Hematopoietic multipotent progenitor cell treated with erythropoietin and hydrocortisone succinate and interleukin-3 and kit ligand, for 17 days (in vitro differentiated cells): ENCODE measurements at regions not wholly inside any gene's neighbourhood (a gene's known extent, or its start where the extent isn't known, plus 50 kb on each side); places are given as distances from the start of the nearest gene placed in this dataset.
"Not testable (repeated sequence)": the region's sequence is repeated elsewhere in the genome, so short reads cannot be mapped to it uniquely, and the experiment has no call there.

Experiments used
- DNase-seq: peaks from one replicate; pipeline ENCODE4 v3.0.0-alpha.2; 2015; ENCODE audit warnings: low spot score

GRCh38 chr12:11446372-11446771, 51.0 kb upstream of the PRB2 start:
- DNase-seq = no peak

DNA sequence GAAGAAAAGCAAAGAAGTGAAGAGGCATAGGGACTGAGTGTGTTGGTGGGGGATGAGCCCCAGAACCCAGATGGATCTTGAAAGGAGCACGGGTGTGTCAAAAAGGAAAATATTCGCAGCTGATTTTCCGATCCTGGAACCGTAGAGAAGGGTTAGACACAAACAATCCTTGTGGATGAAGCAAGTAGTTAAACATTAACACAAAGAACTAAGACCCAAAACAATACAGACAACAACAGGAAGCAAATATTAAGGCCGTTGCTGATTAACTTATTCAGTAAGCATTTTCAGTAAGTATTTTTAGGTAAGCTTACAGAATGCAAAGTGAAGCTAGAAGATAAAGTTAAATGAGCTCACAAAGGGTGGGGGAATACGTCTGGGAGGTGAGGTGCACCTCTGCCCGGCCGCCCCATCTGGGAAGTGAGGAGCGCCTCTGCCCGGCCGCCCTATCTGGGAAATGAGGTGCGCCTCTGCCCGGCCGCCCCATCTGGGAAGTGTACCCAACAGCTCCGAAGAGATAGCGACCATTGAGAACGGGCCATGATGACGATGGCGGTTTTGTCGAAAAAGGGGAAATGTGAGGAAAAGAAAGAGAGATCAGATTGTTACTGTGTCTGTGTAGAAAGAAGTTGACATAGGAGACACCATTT, 62.8 kb upstream of the PRB2 start:
- DNase-seq = no peak

- DNase-seq = no peak
These were observed 65.1 kb upstream of the PRB2 start for GRCh38 chr12:11460343-11461023.

- no peak for DNase-seq
These were observed 66.1 kb upstream of the PRB2 start for GRCh38 chr12:11461433-11461832.

GRCh38 chr12:11477110-11477509, 81.7 kb upstream of the PRB2 start:
- no peak for DNase-seq

DNA sequence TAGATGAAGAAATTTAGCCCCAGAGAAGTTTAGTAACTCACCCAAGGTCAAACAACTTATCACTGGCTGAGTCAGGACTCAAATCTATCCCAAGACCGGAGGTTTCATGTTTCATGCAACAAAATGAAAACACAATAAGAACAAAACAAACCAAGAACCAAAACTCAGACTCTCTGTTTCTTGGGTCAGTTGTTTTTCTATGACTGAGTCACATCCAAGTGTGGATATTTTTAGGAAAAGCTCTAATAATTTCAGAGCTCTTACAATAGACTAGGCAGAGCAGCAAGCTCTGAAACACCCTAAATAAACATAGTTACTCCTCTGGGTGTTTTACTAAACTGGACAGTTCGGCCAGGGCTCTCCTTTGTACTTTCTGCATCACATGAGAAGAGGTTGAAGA, 87.6 kb upstream of the PRB2 start:
- no peak for DNase-seq

GRCh38 chr12:11486623-11487444, 91.5 kb upstream of the PRB2 start:
- peak; percentile 84 for DNase-seq

GRCh38 chr12:11496157-11496851, 100.9 kb upstream of the PRB2 start:
- DNase-seq = no peak

- DNase-seq = no peak
These were observed 102.1 kb upstream of the PRB2 start for GRCh38 chr12:11497438-11497837.

DNA sequence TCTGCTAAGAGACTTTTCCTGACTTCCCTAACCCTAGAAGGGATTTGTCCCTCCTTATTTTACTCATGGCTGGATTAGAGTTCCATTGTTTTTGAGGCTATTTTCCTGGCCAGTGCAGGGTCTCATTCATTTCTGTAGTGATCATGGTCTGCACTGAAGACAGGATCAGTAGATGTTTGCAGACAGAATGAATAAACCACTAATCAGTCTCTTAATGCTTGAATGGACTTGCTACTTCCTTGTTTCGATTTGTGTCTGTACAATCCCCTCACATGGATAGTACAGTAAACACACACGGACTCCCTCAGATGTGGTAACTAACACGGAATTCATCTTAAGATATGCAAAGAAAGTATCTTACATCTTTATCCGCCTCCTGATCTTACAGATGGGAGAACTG, 102.6 kb upstream of the PRB2 start:
- DNase-seq = no peak

DNA sequence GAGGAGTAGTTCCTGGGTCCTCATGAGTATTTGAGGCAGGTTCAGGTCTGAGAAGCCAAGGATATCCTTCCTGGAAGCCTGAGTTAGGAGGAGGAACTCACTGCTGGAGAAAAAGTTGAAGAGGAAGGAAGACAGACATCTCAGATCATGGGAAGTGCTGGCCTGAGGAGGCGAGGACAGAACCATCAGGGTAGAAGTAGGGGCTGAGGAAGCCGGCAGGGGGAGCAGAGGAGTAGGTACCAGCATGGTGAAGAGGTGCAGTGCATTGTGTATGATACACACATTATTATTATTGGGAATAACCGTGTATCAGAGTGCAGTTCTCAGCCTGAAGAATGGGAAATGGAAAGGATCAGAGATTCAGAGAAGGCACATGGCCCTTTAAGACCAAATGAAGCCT, 103.2 kb upstream of the PRB2 start:
- DNase-seq = not testable (repeated sequence)

DNA sequence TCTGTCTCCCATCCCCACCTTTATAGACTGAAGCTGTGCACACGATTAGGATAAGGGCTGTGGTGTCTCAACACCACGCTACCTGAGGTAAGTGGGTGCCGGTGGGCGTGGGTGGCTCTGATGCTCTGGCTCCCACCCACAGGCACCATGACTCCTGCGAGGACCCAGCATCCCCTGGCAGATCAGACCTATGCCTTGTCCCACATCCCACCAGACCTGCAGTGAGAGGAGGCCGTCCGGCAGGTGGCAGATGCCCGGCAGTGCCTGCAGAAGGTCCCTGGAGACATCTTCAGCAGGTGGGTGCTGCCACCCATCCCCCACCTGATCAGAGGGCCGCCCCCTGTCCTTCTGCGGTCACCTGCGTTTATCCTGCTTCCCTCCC, 104.4 kb upstream of the PRB2 start:
- DNase-seq = no peak

DNA sequence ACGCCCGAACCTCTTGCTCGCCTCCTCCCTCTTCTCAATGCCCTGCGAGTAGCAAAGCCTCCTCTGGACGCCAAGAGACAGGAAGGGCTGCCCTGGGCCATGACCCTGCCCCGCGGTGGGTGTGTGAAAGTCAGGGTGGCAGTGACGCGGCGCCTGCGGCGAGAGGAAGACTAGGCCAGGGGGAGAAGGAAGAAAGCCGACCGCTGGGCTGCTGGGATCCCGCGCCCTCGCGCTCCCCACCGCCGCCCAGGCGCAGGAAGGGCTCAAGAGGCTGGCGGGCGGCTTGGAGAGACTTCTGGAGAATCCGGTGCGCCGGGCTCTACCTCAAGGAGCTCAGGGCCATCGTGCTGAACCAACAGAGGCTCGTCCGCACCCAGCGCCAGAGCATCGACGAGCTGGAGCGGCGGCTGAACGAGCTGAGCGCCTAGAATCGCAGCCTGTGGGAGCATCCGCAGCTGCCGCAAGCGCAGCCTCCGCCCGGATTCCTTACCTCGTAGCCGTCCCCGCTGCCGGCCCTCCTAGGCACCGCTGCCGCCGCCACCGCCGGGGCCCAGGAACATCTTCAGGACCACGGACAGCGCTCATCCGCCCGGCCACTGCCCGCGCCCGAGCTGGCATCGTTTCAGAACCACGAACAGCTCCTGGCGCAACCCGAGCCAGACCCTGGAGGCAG, 105.0 kb upstream of the PRB2 start:
- DNase-seq = peak; percentile 10

DNA sequence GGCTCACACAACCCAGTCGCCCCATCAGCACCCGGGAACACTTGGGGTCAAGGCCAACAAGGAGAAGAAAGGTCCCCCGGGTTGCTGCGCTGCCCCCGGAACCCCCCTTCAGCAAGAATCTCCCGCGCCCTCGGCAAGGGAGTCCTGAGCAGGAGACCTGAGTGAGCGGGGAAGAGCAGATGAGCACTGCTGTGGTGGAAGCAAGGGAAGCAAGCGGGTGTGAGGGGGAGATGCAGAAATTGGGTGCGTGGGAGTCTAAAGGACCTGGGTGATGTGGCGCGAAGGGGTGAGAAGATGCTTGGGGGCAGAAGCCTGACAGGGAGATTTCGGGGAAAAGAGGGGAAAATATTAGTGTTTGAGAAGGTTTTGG, 105.5 kb upstream of the PRB2 start:
- DNase-seq = no peak

DNA sequence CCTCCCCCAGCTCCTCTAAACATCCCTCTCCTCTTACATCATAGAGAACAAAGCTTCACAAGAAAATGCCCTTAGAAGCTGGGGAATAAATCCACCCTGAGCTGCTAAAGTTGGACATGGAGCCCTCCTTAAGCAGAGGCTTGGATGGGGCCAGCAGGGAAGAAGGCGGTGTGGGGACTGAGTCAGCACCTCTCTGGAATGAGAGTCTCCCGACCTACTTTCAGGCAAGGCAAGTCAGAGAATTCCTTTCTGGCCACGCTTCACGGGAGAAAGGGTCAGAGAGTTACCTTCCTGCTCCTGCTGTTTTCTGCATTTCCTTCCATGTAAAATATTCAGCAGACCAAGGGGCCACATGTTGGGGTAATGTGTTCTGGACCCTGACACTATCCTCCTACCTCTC, 113.3 kb upstream of the PRB2 start:
- no peak for DNase-seq

- no peak for DNase-seq
These were observed 114.0 kb upstream of the PRB2 start for GRCh38 chr12:11509326-11509725.

GRCh38 chr12:11510671-11511070, 115.3 kb upstream of the PRB2 start:
- DNase-seq = no peak

GRCh38 chr12:11513288-11513687, 117.9 kb upstream of the PRB2 start:
- DNase-seq = no peak

DNA sequence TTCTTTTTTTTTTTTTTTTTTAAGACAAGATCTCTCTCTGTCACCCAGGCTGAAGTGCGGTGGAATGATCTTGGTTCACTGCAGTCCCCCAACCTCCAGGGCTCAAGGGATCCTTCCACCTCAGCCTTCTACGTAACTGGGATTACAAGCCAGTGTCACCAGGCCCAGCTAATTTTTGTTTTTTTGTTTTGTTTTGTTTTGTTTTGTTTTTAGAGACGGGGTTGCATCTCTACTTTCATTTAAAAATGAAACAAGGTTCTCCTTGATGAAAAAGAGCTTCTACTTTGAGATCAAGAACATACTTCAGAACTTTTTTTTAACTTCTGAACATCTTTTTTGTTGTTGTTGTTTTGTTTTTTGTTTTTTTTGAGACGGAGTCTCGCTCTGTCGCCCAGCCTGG, 121.7 kb upstream of the PRB2 start:
- no peak for DNase-seq

- no peak for DNase-seq
These were observed 125.0 kb upstream of the ETV6 start for GRCh38 chr12:11524446-11524845.

- no peak for DNase-seq
These were observed 115.4 kb upstream of the ETV6 start for GRCh38 chr12:11534064-11534463.

GRCh38 chr12:11535127-11535526, 114.3 kb upstream of the ETV6 start:
- no peak for DNase-seq
